ENCODE measurements at regions not wholly inside any gene's neighbourhood (a gene's known extent, or its start where the extent isn't known, plus 50 kb on each side); places are given as distances from the start of the nearest gene placed in this dataset.

DNA sequence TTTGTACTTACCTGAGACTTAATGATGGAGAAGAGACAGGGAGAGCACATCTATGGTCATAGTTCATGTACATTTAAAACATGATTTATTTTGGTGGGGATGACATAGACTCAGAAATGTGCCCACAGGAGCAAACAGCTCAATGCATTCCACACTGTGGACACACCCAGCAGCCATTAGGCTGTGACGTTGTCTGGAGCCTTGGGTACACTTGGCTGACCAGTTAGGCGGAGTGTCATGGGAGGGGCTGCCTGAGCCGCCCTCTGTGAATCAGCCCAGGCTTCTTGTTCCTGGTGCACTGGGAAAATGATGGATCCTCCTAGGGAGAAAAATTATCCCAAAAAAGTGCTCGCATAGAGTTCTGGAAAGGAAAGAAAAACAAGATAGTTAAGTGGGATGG is 231.0 kb upstream of the GMDS start:
- no peak for DNase-seq (ENCODE audit: low spot score)
- Mint-ChIP-seq H3K27ac (no peak overlapping the region), H3K4me3 (no peak overlapping the region), H3K4me1 (ENCODE audit: low read depth in 2 of 2) (no peaks in the 10 kb centered on the region), H3K27me3 (peaks cover 2 to 21% of the 10 kb centered on the region in 2 donors), H3K9me3 (no peaks in the 10 kb centered on the region), H3K36me3 (no peaks in the 10 kb centered on the region)
- ATAC-seq: no peak

- DNase-seq (ENCODE audit: low spot score) (no peak), ATAC-seq (no peak)
- Mint-ChIP-seq H3K36me3 (no peaks in the 10 kb centered on the region), H3K4me1 (ENCODE audit: low read depth in 2 of 2) (no peaks in the 10 kb centered on the region), H3K4me3 (no peak overlapping the region), H3K9me3 (no peaks in the 10 kb centered on the region), H3K27me3 (peaks cover 21 to 34% of the 10 kb centered on the region in 2 donors), H3K27ac (no peak overlapping the region)
Observed at GRCh38 chr6:2471472-2471871, 226.1 kb upstream of the GMDS start.

DNA sequence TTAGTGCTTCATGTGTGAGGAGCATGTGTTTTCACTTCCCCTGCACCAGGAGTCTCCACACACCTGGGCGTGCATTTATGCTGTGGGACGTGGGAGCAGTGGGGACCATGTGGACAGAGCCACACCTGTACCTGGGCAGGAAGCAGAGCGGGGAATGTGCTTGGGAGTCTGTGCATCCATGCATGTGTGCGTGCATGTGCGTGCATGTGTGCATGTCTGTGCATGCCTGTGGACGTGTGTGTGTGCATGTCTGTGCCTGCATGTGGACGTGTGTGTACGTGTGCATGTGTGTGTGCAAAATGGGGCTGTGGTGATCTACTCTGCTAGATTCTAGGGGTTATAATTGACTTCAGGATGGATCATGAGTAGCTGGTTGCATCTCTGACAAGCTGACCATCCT is 224.0 kb upstream of the GMDS start:
- no peaks in the 10 kb centered on the region for H3K9me3 Mint-ChIP-seq
- no peak for ATAC-seq
- DNase-seq (ENCODE audit: low spot score): no peak
- H3K27me3 Mint-ChIP-seq: peaks cover 21 to 33% of the 10 kb centered on the region in 2 donors
- no peaks in the 10 kb centered on the region for H3K4me1 Mint-ChIP-seq (ENCODE audit: low read depth in 2 of 2)
- no peak overlapping the region for H3K4me3 Mint-ChIP-seq
- no peak overlapping the region for H3K27ac Mint-ChIP-seq
- H3K36me3 Mint-ChIP-seq: no peaks in the 10 kb centered on the region

DNA sequence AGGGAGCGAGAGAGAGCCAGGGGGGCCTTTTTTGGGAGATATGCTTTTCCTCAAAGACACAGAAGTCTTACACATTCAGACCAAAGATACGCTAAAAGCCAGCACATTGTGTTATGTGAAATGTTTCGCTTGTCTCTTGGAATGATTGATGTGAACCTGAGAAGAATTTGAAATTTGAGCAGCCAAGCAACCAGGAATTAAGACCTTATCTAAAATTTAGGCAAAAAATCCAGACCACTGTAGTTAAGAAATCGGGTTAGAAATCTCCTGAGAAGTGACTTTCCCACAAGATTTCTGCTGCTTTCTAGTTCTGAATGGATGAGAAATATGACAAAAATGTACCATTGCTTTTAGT is 223.2 kb upstream of the GMDS start:
- ATAC-seq: no peak
- Mint-ChIP-seq H3K4me1 (ENCODE audit: low read depth in 2 of 2) (no peaks in the 10 kb centered on the region), H3K4me3 (no peak overlapping the region), H3K27me3 (peaks cover 21 to 33% of the 10 kb centered on the region in 2 donors), H3K9me3 (no peaks in the 10 kb centered on the region), H3K27ac (no peak overlapping the region), H3K36me3 (no peaks in the 10 kb centered on the region)
- no peak for DNase-seq (ENCODE audit: low spot score)

- Mint-ChIP-seq H3K36me3 (no peaks in the 10 kb centered on the region), H3K27ac (no peak overlapping the region), H3K27me3 (peaks cover 21 to 33% of the 10 kb centered on the region in 2 donors), H3K4me1 (ENCODE audit: low read depth in 2 of 2) (no peaks in the 10 kb centered on the region), H3K9me3 (no peaks in the 10 kb centered on the region), H3K4me3 (no peak overlapping the region)
- DNase-seq (ENCODE audit: low spot score) (no peak), ATAC-seq (no peak)
Observed at GRCh38 chr6:2467929-2468600, 222.7 kb upstream of the GMDS start.

DNA sequence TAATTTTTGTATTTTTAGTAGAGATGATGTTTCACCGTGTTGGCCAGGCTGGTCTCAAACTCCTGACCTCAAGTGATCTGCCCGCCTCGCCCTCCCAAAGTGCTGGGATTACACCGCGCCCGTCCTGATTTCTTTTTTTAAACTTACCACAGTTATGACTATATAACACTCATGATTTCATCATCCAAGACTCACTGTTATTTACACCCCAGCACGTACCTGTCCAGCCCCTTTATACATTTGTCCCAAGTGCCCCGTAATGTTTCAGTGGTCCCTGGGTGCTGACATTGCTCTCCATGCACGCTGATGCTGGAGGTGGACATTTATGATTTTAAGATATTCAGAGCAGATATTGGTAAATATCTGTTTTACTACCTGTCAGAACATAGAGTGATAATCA is 219.9 kb upstream of the GMDS start:
- ATAC-seq (no peak), DNase-seq (ENCODE audit: low spot score) (no peak)
- no peaks in the 10 kb centered on the region for H3K36me3 Mint-ChIP-seq
- H3K4me1 Mint-ChIP-seq (ENCODE audit: low read depth in 2 of 2): no peaks in the 10 kb centered on the region
- peaks cover 19 to 26% of the 10 kb centered on the region in 2 donors for H3K27me3 Mint-ChIP-seq
- H3K9me3 Mint-ChIP-seq: no peaks in the 10 kb centered on the region
- no peak overlapping the region for H3K27ac Mint-ChIP-seq
- no peak overlapping the region for H3K4me3 Mint-ChIP-seq

GRCh38 chr6:2464641-2465040 is 219.2 kb upstream of the GMDS start:
- peaks cover 15 to 26% of the 10 kb centered on the region in 2 donors for H3K27me3 Mint-ChIP-seq
- H3K36me3 Mint-ChIP-seq: no peaks in the 10 kb centered on the region
- DNase-seq (ENCODE audit: low spot score) (no peak), ATAC-seq (no peak)
- no peak overlapping the region for H3K27ac Mint-ChIP-seq
- no peaks in the 10 kb centered on the region for H3K9me3 Mint-ChIP-seq
- H3K4me1 Mint-ChIP-seq (ENCODE audit: low read depth in 2 of 2): no peaks in the 10 kb centered on the region
- H3K4me3 Mint-ChIP-seq: no peak overlapping the region

GRCh38 chr6:2462831-2463230 is 217.4 kb upstream of the GMDS start:
- Mint-ChIP-seq H3K4me3 (no peak overlapping the region), H3K27me3 (peaks cover 5 to 21% of the 10 kb centered on the region in 2 donors), H3K9me3 (no peaks in the 10 kb centered on the region), H3K4me1 (ENCODE audit: low read depth in 2 of 2) (no peaks in the 10 kb centered on the region), H3K36me3 (no peaks in the 10 kb centered on the region), H3K27ac (no peak overlapping the region)
- peak in 1 of 2 donors; percentile 37 for ATAC-seq
- DNase-seq (ENCODE audit: low spot score): no peak

DNA sequence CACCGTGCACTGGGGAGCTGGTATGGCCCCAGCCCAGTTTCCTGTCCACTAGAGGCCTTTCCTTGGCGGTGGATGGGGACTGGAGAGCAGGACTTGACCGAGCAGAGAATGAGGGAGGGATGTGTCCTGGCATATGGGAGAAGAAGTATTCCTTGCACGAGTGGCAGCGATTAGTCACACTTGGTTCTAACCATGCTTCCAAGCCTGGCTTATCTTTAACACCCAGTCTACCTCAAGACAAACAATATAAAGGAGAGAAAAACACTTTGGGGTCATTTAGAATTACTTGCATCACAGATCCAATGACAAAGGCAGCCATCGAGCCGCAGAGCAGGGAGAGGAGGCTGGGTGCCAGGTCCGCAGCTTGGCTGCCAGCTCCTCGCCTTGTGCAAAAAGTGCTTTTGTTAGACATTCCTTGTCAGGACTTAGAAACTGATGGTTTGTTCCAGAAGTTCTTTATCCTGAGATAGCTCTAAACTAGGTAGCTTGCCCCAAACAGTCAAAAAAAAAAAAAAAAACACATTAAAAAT is 214.9 kb upstream of the GMDS start:
- DNase-seq (ENCODE audit: low spot score) (no peak), ATAC-seq (no peak)
- Mint-ChIP-seq H3K36me3 (no peaks in the 10 kb centered on the region), H3K9me3 (no peaks in the 10 kb centered on the region), H3K27me3 (peaks cover 0 to 4% of the 10 kb centered on the region in 2 donors), H3K4me3 (no peak overlapping the region), H3K27ac (no peak overlapping the region), H3K4me1 (ENCODE audit: low read depth in 2 of 2) (no peaks in the 10 kb centered on the region)

DNA sequence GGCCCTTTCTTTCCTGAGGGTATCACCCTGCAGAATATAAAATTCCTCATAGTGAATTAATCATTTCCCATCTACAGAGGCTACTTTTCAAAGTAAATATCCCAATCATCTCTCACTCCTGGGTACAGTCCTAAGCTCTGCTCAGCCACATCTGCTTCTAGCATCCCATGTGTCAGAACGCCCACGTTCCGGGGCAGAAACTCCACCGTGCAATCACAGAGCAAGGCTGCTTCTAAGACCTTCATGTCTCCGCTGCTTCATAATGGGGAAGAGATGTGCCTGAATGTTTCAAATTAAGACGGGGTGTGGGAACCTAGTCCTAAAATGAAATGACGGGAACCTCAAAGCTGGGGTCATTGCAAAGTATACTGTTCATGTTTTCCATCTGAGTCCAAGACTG is 208.8 kb upstream of the GMDS start:
- Mint-ChIP-seq H3K36me3 (no peaks in the 10 kb centered on the region), H3K4me3 (no peak overlapping the region), H3K27ac (no peak overlapping the region), H3K9me3 (no peaks in the 10 kb centered on the region), H3K27me3 (peaks cover 4 to 8% of the 10 kb centered on the region in 2 donors), H3K4me1 (ENCODE audit: low read depth in 2 of 2) (no peaks in the 10 kb centered on the region)
- DNase-seq (ENCODE audit: low spot score): no peak
- no peak for ATAC-seq

- DNase-seq (ENCODE audit: low spot score) (no peak), ATAC-seq (no peak)
- Mint-ChIP-seq H3K4me1 (ENCODE audit: low read depth in 2 of 2) (peaks cover 0 to 4% of the 10 kb centered on the region in 2 donors), H3K27me3 (peaks cover 0 to 11% of the 10 kb centered on the region in 2 donors), H3K36me3 (no peaks in the 10 kb centered on the region), H3K4me3 (no peak overlapping the region), H3K9me3 (no peaks in the 10 kb centered on the region), H3K27ac (no peak overlapping the region)
Observed at GRCh38 chr6:2450546-2450945, 205.1 kb upstream of the GMDS start.

DNA sequence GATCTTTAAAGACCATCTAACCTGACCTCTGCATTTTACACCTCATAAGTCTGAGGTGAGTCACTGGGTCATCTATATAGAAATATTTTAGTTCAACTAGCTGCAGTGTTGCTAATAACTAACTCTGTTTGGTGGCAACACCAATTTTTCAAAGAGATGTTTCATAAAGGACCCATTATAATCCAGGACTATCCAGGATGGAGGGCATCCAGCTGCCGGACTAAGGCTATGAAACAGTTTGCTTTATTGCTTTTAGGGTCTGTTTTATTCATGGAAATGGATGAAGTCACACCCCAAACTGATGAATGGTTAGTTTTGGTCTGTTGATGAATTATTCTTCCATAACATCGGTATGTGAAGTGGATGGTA is 204.2 kb upstream of the GMDS start:
- Mint-ChIP-seq H3K27ac (no peak overlapping the region), H3K4me1 (ENCODE audit: low read depth in 2 of 2) (peaks cover 0 to 4% of the 10 kb centered on the region in 2 donors), H3K4me3 (no peak overlapping the region), H3K27me3 (peaks cover 0 to 6% of the 10 kb centered on the region in 2 donors), H3K36me3 (no peaks in the 10 kb centered on the region), H3K9me3 (no peaks in the 10 kb centered on the region)
- ATAC-seq (no peak), DNase-seq (ENCODE audit: low spot score) (no peak)

- DNase-seq (ENCODE audit: low spot score) (no peak), ATAC-seq (peak in 1 of 2 donors; percentile 65)
- no peaks in the 10 kb centered on the region for H3K36me3 Mint-ChIP-seq
- H3K4me3 Mint-ChIP-seq: peak overlapping the region; percentile 56
- H3K9me3 Mint-ChIP-seq: no peaks in the 10 kb centered on the region
- peaks cover 0 to 6% of the 10 kb centered on the region in 2 donors for H3K27me3 Mint-ChIP-seq
- no peak overlapping the region for H3K27ac Mint-ChIP-seq
- H3K4me1 Mint-ChIP-seq (ENCODE audit: low read depth in 2 of 2): peaks cover 0 to 4% of the 10 kb centered on the region in 2 donors
Observed at GRCh38 chr6:2448826-2449571, 203.6 kb upstream of the GMDS start.

- peaks cover 0 to 4% of the 10 kb centered on the region in 2 donors for H3K4me1 Mint-ChIP-seq (ENCODE audit: low read depth in 2 of 2)
- DNase-seq (ENCODE audit: low spot score) (no peak), ATAC-seq (no peak)
- H3K27me3 Mint-ChIP-seq: peaks cover 0 to 6% of the 10 kb centered on the region in 2 donors
- no peak overlapping the region for H3K27ac Mint-ChIP-seq
- H3K4me3 Mint-ChIP-seq: no peak overlapping the region
- H3K36me3 Mint-ChIP-seq: no peaks in the 10 kb centered on the region
- H3K9me3 Mint-ChIP-seq: no peaks in the 10 kb centered on the region
Observed at GRCh38 chr6:2447931-2448330, 202.5 kb upstream of the GMDS start.

Measured in natural killer cell treated with Interleukin-12 subunit alpha and Interleukin-12 subunit beta and Interleukin-15 and Interleukin-18, amount 100 ng/mL, for 72 hours (primary cell).